Nephron progenitor cell (in vitro differentiated cells): ENCODE measurements at regions not wholly inside any gene's neighbourhood (a gene's known extent, or its start where the extent isn't known, plus 50 kb on each side); places are given as distances from the start of the nearest gene placed in this dataset.

Source experiments
- DNase-seq: peaks from one replicate; pipeline ENCODE4 v3.0.0; 2021
- H3K27ac Mint-ChIP-seq: 2 replicates; pipeline ENCODE4 v1.8.0; 2021; ENCODE audit warnings: mild to moderate bottlenecking, moderate library complexity, mixed read lengths
- H3K27me3 Mint-ChIP-seq: 2 replicates; pipeline ENCODE4 v1.8.0; 2021; ENCODE audit warnings: mild to moderate bottlenecking, low read depth, mixed read lengths; ENCODE audit not compliant: poor library complexity
- H3K36me3 Mint-ChIP-seq: 2 replicates; pipeline ENCODE4 v1.8.0; 2021; ENCODE audit warnings: low read depth, mixed read lengths
- H3K4me1 Mint-ChIP-seq: 2 replicates; pipeline ENCODE4 v1.8.0; 2021; ENCODE audit warnings: mixed read lengths
- H3K4me3 Mint-ChIP-seq: 2 replicates; pipeline ENCODE4 v1.8.0; 2021; ENCODE audit warnings: mild to moderate bottlenecking, moderate library complexity, mixed read lengths
- H3K9me3 Mint-ChIP-seq: 2 replicates; pipeline ENCODE4 v1.8.0; 2021; ENCODE audit warnings: mild to moderate bottlenecking, moderate library complexity, mixed read lengths
- CTCF ChIP-seq: fragments of 200-600 bp; sonication (generic); IDR thresholded peaks from 2 replicates; pipeline ENCODE4 v1.5.0; 2021; ENCODE audit warnings: antibody characterized with exemption

DNA sequence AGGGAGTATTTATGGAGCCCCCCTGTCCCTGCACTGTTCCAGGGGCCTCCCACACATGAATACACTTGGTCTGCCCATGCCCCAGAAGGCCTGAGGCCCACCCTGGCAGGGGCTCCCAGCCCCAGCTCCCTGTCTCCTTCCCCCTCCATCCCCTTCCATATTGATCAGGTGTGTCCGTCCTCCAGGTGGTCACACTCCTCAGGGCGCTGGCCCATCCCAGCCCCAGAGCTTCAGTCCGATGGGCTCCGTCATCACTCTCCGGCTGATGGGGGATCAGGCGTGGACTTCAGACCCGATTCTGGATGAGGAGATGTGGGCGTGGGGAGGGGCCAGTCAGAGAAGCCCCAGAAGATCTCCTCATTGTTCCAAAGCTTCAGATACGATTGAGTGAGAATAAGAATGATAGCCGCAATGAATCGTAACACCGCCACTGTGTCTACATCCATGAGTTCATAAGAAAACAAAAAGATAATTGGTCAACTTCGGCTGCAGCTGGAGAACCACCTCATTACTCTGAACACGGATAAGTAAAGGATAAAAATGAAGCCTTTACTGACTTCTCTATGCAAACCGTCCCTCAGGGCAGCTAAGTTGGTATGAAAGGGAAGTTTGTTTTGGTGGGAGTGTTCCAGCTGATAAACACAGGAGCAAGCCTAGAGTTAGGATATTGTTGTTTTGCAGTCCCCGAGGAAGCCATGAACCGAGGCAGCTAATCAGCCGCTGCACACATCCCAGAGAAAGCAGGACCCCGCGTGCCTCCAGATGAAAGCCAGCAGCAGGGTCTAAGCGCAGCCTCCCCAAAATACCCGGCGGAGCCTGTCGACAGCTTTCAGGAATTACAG, 279.5 kb downstream of the NDUFA10 start:
- TF ChIP-seq CTCF: no peak
- H3K27ac Mint-ChIP-seq: peak overlapping the region; percentile 36
- no peaks in the 10 kb centered on the region for H3K36me3 Mint-ChIP-seq

DNA sequence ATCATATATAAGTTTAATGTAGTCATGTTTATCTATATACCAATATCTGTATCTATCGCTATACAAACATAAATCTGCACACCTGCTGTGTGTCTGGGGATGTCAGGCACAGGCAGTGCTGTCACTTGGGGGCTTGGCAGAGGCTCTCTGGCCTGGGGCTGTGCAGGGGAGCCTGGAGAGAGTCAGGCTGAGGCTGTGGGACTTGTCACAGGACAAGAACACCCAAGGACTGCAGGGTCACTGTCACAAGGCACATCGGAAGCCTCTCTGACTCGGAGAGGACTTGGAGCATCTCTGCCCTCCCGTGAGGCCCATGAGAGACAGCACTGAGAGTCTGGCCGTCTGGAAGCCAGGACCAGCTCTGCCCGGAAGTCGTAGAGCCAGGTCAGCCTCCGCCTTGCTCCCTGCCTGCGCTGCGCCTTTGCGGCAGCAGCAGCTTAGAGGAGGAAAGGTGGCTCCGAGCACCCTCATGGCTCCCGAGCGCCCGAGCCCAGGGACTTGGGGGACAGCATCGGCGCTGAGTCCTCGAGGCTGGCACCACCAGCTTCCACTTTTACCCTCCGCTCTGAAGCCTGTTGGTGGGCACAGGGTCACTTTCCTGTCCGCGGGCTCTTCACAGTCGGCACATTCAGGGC, 280.3 kb downstream of the NDUFA10 start:
- H3K4me1 Mint-ChIP-seq: peaks cover 35% of the 10 kb centered on the region
- H3K27me3 Mint-ChIP-seq: peaks cover 11% of the 10 kb centered on the region
- H3K4me3 Mint-ChIP-seq: no peak overlapping the region

More for the DNA sequence above, 279.5 kb downstream of the NDUFA10 start:
- Mint-ChIP-seq H3K4me3 (peak overlapping the region; percentile 11), H3K27me3 (peaks cover 12% of the 10 kb centered on the region), H3K9me3 (no peaks in the 10 kb centered on the region), H3K4me1 (peaks cover 40% of the 10 kb centered on the region)
- DNase-seq: no peak

DNA sequence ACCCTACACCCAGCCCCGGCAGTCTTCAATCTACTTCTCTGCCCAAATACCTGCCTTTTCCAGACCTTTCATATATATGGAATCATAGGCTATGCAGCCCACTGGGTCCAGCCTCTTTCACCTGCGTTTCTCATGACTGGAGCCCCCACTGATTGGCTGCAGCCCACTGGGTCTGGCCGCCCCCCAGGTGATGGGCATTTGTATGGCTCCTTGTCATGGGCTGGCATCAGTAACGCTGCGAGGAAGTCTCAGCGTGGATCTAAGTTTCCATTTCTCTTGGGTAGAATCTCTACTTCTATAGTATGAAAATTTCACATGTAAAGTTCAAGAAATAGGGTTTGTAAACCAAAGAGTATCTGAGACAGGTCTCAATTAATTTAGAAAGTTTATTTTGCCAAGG, 281.9 kb downstream of the NDUFA10 start:
- Mint-ChIP-seq H3K27ac (no peak overlapping the region), H3K4me1 (peaks cover 30% of the 10 kb centered on the region), H3K4me3 (no peak overlapping the region), H3K36me3 (no peaks in the 10 kb centered on the region), H3K9me3 (no peaks in the 10 kb centered on the region), H3K27me3 (peaks cover 11% of the 10 kb centered on the region)
- no peak for DNase-seq
- no peak for TF ChIP-seq CTCF

More for the DNA sequence above, 280.3 kb downstream of the NDUFA10 start:
- TF ChIP-seq CTCF: no peak
- H3K27ac Mint-ChIP-seq: no peak overlapping the region
- DNase-seq: no peak
- H3K36me3 Mint-ChIP-seq: no peaks in the 10 kb centered on the region
- H3K9me3 Mint-ChIP-seq: no peaks in the 10 kb centered on the region

- H3K4me3 Mint-ChIP-seq: no peak overlapping the region
- no peak for DNase-seq
- no peak overlapping the region for H3K27ac Mint-ChIP-seq
- TF ChIP-seq CTCF: no peak
- peaks cover 24% of the 10 kb centered on the region for H3K4me1 Mint-ChIP-seq
- H3K27me3 Mint-ChIP-seq: peaks cover 11% of the 10 kb centered on the region
- no peaks in the 10 kb centered on the region for H3K36me3 Mint-ChIP-seq
- H3K9me3 Mint-ChIP-seq: no peaks in the 10 kb centered on the region
These were observed 282.8 kb downstream of the NDUFA10 start for GRCh38 chr2:239742377-239742776.

- no peak for TF ChIP-seq CTCF
- Mint-ChIP-seq H3K4me3 (no peak overlapping the region), H3K9me3 (no peaks in the 10 kb centered on the region), H3K27ac (no peak overlapping the region), H3K4me1 (peaks cover 16% of the 10 kb centered on the region), H3K36me3 (no peaks in the 10 kb centered on the region), H3K27me3 (peaks cover 8% of the 10 kb centered on the region)
- no peak for DNase-seq
These were observed 285.9 kb downstream of the NDUFA10 start for GRCh38 chr2:239739206-239739605.
